Trophoblast cell (in vitro differentiated cells and primary cell): ENCODE measurements at regions not wholly inside any gene's neighbourhood (a gene's known extent, or its start where the extent isn't known, plus 50 kb on each side); places are given as distances from the start of the nearest gene placed in this dataset.

Experiments used
- DNase-seq, 2 donors: peaks; one replicate each; pipeline ENCODE4 v3.0.0-alpha.2; 2016
- H2AFZ ChIP-seq: 2 replicates; pipeline ENCODE4 v1.6.1; 2013; ENCODE audit warnings: low read length, moderate library complexity, mild to moderate bottlenecking; ENCODE audit not compliant: insufficient read depth, poor library complexity
- H2AK5ac ChIP-seq: 2 replicates; pipeline ENCODE4 v1.6.1; 2013; ENCODE audit warnings: mild to moderate bottlenecking, low read length
- H2BK120ac ChIP-seq: 2 replicates; pipeline ENCODE4 v1.6.1; 2013; ENCODE audit warnings: low read length, mild to moderate bottlenecking, moderate library complexity; ENCODE audit not compliant: insufficient read depth, poor library complexity
- H2BK12ac ChIP-seq: 2 replicates; pipeline ENCODE4 v1.6.1; 2013; ENCODE audit warnings: mild to moderate bottlenecking, low read length, moderate library complexity
- H2BK5ac ChIP-seq: 2 replicates; pipeline ENCODE4 v1.6.1; 2013; ENCODE audit warnings: low read length, low read depth, moderate library complexity, mild to moderate bottlenecking; ENCODE audit not compliant: poor library complexity
- H3K14ac ChIP-seq: 2 replicates; pipeline ENCODE4 v1.6.1; 2013; ENCODE audit warnings: mild to moderate bottlenecking, low read length
- H3K18ac ChIP-seq: 2 replicates; pipeline ENCODE4 v1.6.1; 2013; ENCODE audit warnings: mild to moderate bottlenecking, low read length
- H3K23ac ChIP-seq: 2 replicates; pipeline ENCODE4 v1.6.1; 2013; ENCODE audit warnings: low read length
- H3K27ac ChIP-seq: 2 replicates; pipeline ENCODE4 v1.5.1; 2013; ENCODE audit warnings: low read depth, mild to moderate bottlenecking, inconsistent platforms, low read length, moderate library complexity
- H3K27me3 ChIP-seq: 2 replicates; pipeline ENCODE4 v1.6.1; 2013; ENCODE audit warnings: inconsistent platforms, mild to moderate bottlenecking, low read length, moderate library complexity; ENCODE audit not compliant: insufficient read depth
- H3K36me3 ChIP-seq, 2 experiments: 1 replicate in 1 of 2; 2 replicates in 1 of 2; pipeline ENCODE4 v1.6.1; 2013; ENCODE audit warnings: low read length in 2 of 2, mild to moderate bottlenecking in 2 of 2, moderate library complexity in 1 of 2; ENCODE audit not compliant: insufficient read depth in 2 of 2, control insufficient read depth in 1 of 2
- H3K4ac ChIP-seq: 2 replicates; pipeline ENCODE4 v1.6.1; 2013; ENCODE audit warnings: low read depth, mild to moderate bottlenecking, low read length, moderate library complexity
- H3K4me1 ChIP-seq, 2 experiments: 1 replicate in 1 of 2; 2 replicates in 1 of 2; pipeline ENCODE4 v1.6.1; 2013; ENCODE audit warnings: low read length in 2 of 2, mild to moderate bottlenecking in 2 of 2, moderate library complexity in 1 of 2; ENCODE audit not compliant: insufficient read depth in 2 of 2, control insufficient read depth in 1 of 2
- H3K4me2 ChIP-seq: 2 replicates; pipeline ENCODE4 v1.6.1; 2013; ENCODE audit warnings: inconsistent platforms, mild to moderate bottlenecking, low read length, moderate library complexity
- H3K4me3 ChIP-seq: 2 replicates; pipeline ENCODE4 v1.5.1; 2013; ENCODE audit warnings: mild to moderate bottlenecking, low read depth, low read length, inconsistent platforms
- H3K79me1 ChIP-seq: one replicate; pipeline ENCODE4 v1.6.1; 2013; ENCODE audit warnings: low read length
- H3K79me2 ChIP-seq: 2 replicates; pipeline ENCODE4 v1.6.1; 2013; ENCODE audit warnings: low read length, mild to moderate bottlenecking; ENCODE audit not compliant: control insufficient read depth, insufficient read depth, poor library complexity
- H3K9ac ChIP-seq: 2 replicates; pipeline ENCODE4 v1.6.1; 2013; ENCODE audit warnings: mild to moderate bottlenecking, low read length
- H3K9me3 ChIP-seq: 2 replicates; pipeline ENCODE4 v1.6.1; 2013; ENCODE audit warnings: low read depth, mild to moderate bottlenecking, control low read depth, inconsistent platforms, low read length; ENCODE audit not compliant: insufficient read depth
- H4K12ac ChIP-seq: 2 replicates; pipeline ENCODE4 v1.6.1; 2013; ENCODE audit warnings: low read depth, mild to moderate bottlenecking, low read length, moderate library complexity
- H4K8ac ChIP-seq: 2 replicates; pipeline ENCODE4 v1.6.1; 2013; ENCODE audit warnings: low read depth, mild to moderate bottlenecking, low read length, moderate library complexity
- H4K91ac ChIP-seq: one replicate; pipeline ENCODE4 v1.6.1; 2013; ENCODE audit warnings: low read depth, mild to moderate bottlenecking, low read length, moderate library complexity
- WGBS: extraction: QIAGEN DNeasy Blood & Tissue Kit; methylation state at CpG from one replicate; pipeline ENCODE4 v1.1.7; 2013; ENCODE audit warnings: missing lambda C conversion rate; ENCODE audit not compliant: insufficient read length, insufficient coverage; ENCODE audit errors: extremely low coverage; 5-methylcytosine and 5-hydroxymethylcytosine counted together

- H3K36me3 ChIP-seq: no peaks in the 10 kb centered on the region
- H3K79me1 ChIP-seq: peaks cover 6% of the 10 kb centered on the region
- no peak overlapping the region for H2AK5ac ChIP-seq
- WGBS: no CpG with 5 or more reads among the region's 10 CpGs
- H3K14ac ChIP-seq: no peak overlapping the region
- no peaks in the 10 kb centered on the region for H3K79me2 ChIP-seq
- no peak overlapping the region for H3K23ac ChIP-seq
- no peak overlapping the region for H3K4me3 ChIP-seq
- no peak overlapping the region for H3K27ac ChIP-seq
- no peak overlapping the region for H3K4me2 ChIP-seq
- no peak overlapping the region for H2BK5ac ChIP-seq
- peak; percentile 93 to 98 for DNase-seq
- no peak overlapping the region for H4K8ac ChIP-seq
- peak overlapping the region; percentile 6 for H2BK12ac ChIP-seq
- peaks cover 7 to 8% of the 10 kb centered on the region in 2 experiments for H3K4me1 ChIP-seq
- H3K9me3 ChIP-seq: peaks cover 2% of the 10 kb centered on the region
- no peak overlapping the region for H3K4ac ChIP-seq
- H3K18ac ChIP-seq: no peak overlapping the region
- no peak overlapping the region for H2BK120ac ChIP-seq
- no peak overlapping the region for H4K12ac ChIP-seq
- no peak overlapping the region for H2AFZ ChIP-seq
- no peaks in the 10 kb centered on the region for H3K27me3 ChIP-seq
- no peak overlapping the region for H4K91ac ChIP-seq
- H3K9ac ChIP-seq: no peak overlapping the region
These were observed 303.6 kb upstream of the PITRM1 start for GRCh38 chr10:3476186-3476585.

- no peak overlapping the region for H2AK5ac ChIP-seq
- no CpG with 5 or more reads among the region's 6 CpGs for WGBS
- H3K79me2 ChIP-seq: no peaks in the 10 kb centered on the region
- H3K9ac ChIP-seq: no peak overlapping the region
- H3K9me3 ChIP-seq: peaks cover 2% of the 10 kb centered on the region
- H3K79me1 ChIP-seq: peaks cover 6% of the 10 kb centered on the region
- no peak overlapping the region for H3K14ac ChIP-seq
- no peak overlapping the region for H2BK12ac ChIP-seq
- no peak overlapping the region for H4K91ac ChIP-seq
- no peak overlapping the region for H3K27ac ChIP-seq
- H3K4ac ChIP-seq: no peak overlapping the region
- H3K18ac ChIP-seq: no peak overlapping the region
- H3K4me1 ChIP-seq: peaks cover 7 to 8% of the 10 kb centered on the region in 2 experiments
- no peak overlapping the region for H4K12ac ChIP-seq
- H3K4me2 ChIP-seq: no peak overlapping the region
- H3K23ac ChIP-seq: no peak overlapping the region
- H3K36me3 ChIP-seq: no peaks in the 10 kb centered on the region
- H3K4me3 ChIP-seq: no peak overlapping the region
- no peak overlapping the region for H2BK120ac ChIP-seq
- no peak overlapping the region for H4K8ac ChIP-seq
- no peak for DNase-seq
- no peaks in the 10 kb centered on the region for H3K27me3 ChIP-seq
- no peak overlapping the region for H2BK5ac ChIP-seq
- no peak overlapping the region for H2AFZ ChIP-seq
These were observed 302.8 kb upstream of the PITRM1 start for GRCh38 chr10:3475367-3475766.

- Histone ChIP-seq H3K79me2 (peaks cover 2% of the 10 kb centered on the region), H2BK120ac (peak overlapping the region; percentile 57), H3K4me2 (no peak overlapping the region), H3K14ac (no peak overlapping the region), H4K12ac (no peak overlapping the region), H3K4me3 (no peak overlapping the region), H2BK5ac (no peak overlapping the region), H3K18ac (no peak overlapping the region), H3K27ac (no peak overlapping the region), H3K4me1 (peaks cover 12 to 15% of the 10 kb centered on the region in 2 experiments), H3K79me1 (peaks cover 16% of the 10 kb centered on the region), H3K9me3 (peaks cover 2% of the 10 kb centered on the region), H2AK5ac (peak overlapping the region; percentile 85), H3K9ac (no peak overlapping the region), H4K91ac (no peak overlapping the region), H2AFZ (no peak overlapping the region), H3K27me3 (no peaks in the 10 kb centered on the region), H2BK12ac (peak overlapping the region; percentile 85), H4K8ac (no peak overlapping the region), H3K23ac (no peak overlapping the region), H3K4ac (no peak overlapping the region), H3K36me3 (no peaks in the 10 kb centered on the region)
- no peak for DNase-seq
- WGBS: no CpG with 5 or more reads among the region's 8 CpGs
These were observed 301.7 kb upstream of the PITRM1 start for GRCh38 chr10:3474266-3474665.

- WGBS: no CpG with 5 or more reads among the region's 9 CpGs
- no peak overlapping the region for H2BK5ac ChIP-seq
- H3K9me3 ChIP-seq: no peaks in the 10 kb centered on the region
- H3K23ac ChIP-seq: no peak overlapping the region
- H3K4me3 ChIP-seq: no peak overlapping the region
- H3K4ac ChIP-seq: no peak overlapping the region
- H3K27me3 ChIP-seq: no peaks in the 10 kb centered on the region
- H3K9ac ChIP-seq: no peak overlapping the region
- no peak overlapping the region for H4K8ac ChIP-seq
- H2BK12ac ChIP-seq: peak overlapping the region; percentile 47
- peaks cover 16 to 20% of the 10 kb centered on the region in 2 experiments for H3K4me1 ChIP-seq
- no peak overlapping the region for H2BK120ac ChIP-seq
- H2AK5ac ChIP-seq: no peak overlapping the region
- H2AFZ ChIP-seq: no peak overlapping the region
- H3K4me2 ChIP-seq: no peak overlapping the region
- H3K36me3 ChIP-seq: no peaks in the 10 kb centered on the region
- H3K79me1 ChIP-seq: peaks cover 24% of the 10 kb centered on the region
- H3K79me2 ChIP-seq: peaks cover 3% of the 10 kb centered on the region
- no peak for DNase-seq
- no peak overlapping the region for H3K27ac ChIP-seq
- H3K14ac ChIP-seq: no peak overlapping the region
- no peak overlapping the region for H3K18ac ChIP-seq
- H4K12ac ChIP-seq: no peak overlapping the region
- no peak overlapping the region for H4K91ac ChIP-seq
These were observed 300.7 kb upstream of the PITRM1 start for GRCh38 chr10:3473271-3473670.
